H1 (cell line): ENCODE measurements at regions not wholly inside any gene's neighbourhood (a gene's known extent, or its start where the extent isn't known, plus 50 kb on each side); places are given as distances from the start of the nearest gene placed in this dataset.

Experiments
- CTCF ChIA-PET: fragments of 300-600 bp; sonication (Branson Sonifier 250); formaldehyde crosslinking; loops from one replicate; lab custom pipeline; 2021; ENCODE audit not compliant: partially characterized antibody; lab: Charles Lee
- POLR2A ChIA-PET: fragments of 300-600 bp; sonication (Branson Sonifier 250); formaldehyde crosslinking; loops from one replicate; lab custom pipeline; 2021; ENCODE audit warnings: inconsistent platforms; ENCODE audit not compliant: partially characterized antibody; lab: Charles Lee
- DNase-seq, 2 experiments: peaks; one replicate each; pipeline versions ENCODE4 v3.0.0 to v3.0.0-alpha.2; 2010 to 2022; ENCODE audit warnings: low spot score in 2 of 2, low read depth in 1 of 2, mixed read lengths in 1 of 2
- FAIRE-seq: peaks from 2 replicates; lab custom pipeline; 2011; peaks lifted over from hg19 to GRCh38; lab: Jason Lieb, UNC
- H2AFZ ChIP-seq: 2 replicates; pipeline ENCODE4 v1.8.1; 2012; ENCODE audit warnings: low read length, inconsistent platforms
- H2AK5ac ChIP-seq: 2 replicates; pipeline ENCODE4 v1.6.1; 2013; ENCODE audit warnings: low read depth, low read length
- H2BK120ac ChIP-seq: replicated peaks from 2 replicates; pipeline ENCODE3; 2013; ENCODE audit warnings: low read depth, low read length, inconsistent platforms
- H2BK12ac ChIP-seq: 2 replicates; pipeline ENCODE4 v1.6.1; 2013; ENCODE audit warnings: low read depth, low read length
- H2BK15ac ChIP-seq: 2 replicates; pipeline ENCODE4 v1.6.1; 2013; ENCODE audit warnings: low read length
- H2BK20ac ChIP-seq: 2 replicates; pipeline ENCODE4 v1.6.1; 2013; ENCODE audit warnings: low read length
- H2BK5ac ChIP-seq: 2 replicates; pipeline ENCODE4 v1.6.1; 2013; ENCODE audit warnings: low read depth, low read length
- H3K14ac ChIP-seq: 2 replicates; pipeline ENCODE4 v1.6.1; 2013; ENCODE audit warnings: inconsistent platforms; ENCODE audit not compliant: insufficient read length
- H3K18ac ChIP-seq: 2 replicates; pipeline ENCODE4 v1.6.1; 2013; ENCODE audit warnings: low read length; ENCODE audit errors: extremely low read depth
- H3K23ac ChIP-seq: 2 replicates; pipeline ENCODE4 v1.6.1; 2013; ENCODE audit warnings: inconsistent platforms; ENCODE audit not compliant: insufficient read length
- H3K23me2 ChIP-seq: 2 replicates; pipeline ENCODE4 v1.6.1; 2013; ENCODE audit warnings: low read depth, low read length
- H3K27ac ChIP-seq: 2 replicates; pipeline ENCODE4 v1.6.1; 2011; ENCODE audit warnings: low read depth, low read length, inconsistent platforms
- H3K27me3 ChIP-seq, 4 experiments: replicated peaks in 1 of 4; 1 replicate in 1 of 4; 2 replicates in 3 of 4; pipeline versions ENCODE4 v1.6.1 to v1.8.1; 2011 to 2013; ENCODE audit warnings: low read length in 3 of 4, mild to moderate bottlenecking in 3 of 4, inconsistent platforms in 2 of 4, mixed read lengths in 2 of 4, moderate library complexity in 1 of 4; ENCODE audit not compliant: control insufficient read depth in 3 of 4, insufficient read depth in 3 of 4; ENCODE audit errors: extremely low read depth in 1 of 4
- H3K36me3 ChIP-seq, 4 experiments: 2 replicates each; pipeline versions ENCODE4 v1.6.1 to v1.8.1; 2011 to 2013; ENCODE audit warnings: mild to moderate bottlenecking in 4 of 4, low read length in 3 of 4, moderate library complexity in 2 of 4, control low read depth in 1 of 4, inconsistent platforms in 1 of 4; ENCODE audit not compliant: insufficient read depth in 4 of 4, control insufficient read depth in 2 of 4
- H3K4ac ChIP-seq: replicated peaks from 2 replicates; pipeline ENCODE3; 2013; ENCODE audit warnings: low read length, low read depth, mixed read lengths, inconsistent platforms; ENCODE audit not compliant: insufficient read length
- H3K4me1 ChIP-seq, 4 experiments: replicated peaks in 1 of 4; 1 replicate in 1 of 4; 2 replicates in 3 of 4; pipeline versions ENCODE4 v1.6.1 to v1.8.1; 2011 to 2013; ENCODE audit warnings: low read length in 3 of 4, inconsistent platforms in 2 of 4, mixed read lengths in 1 of 4; ENCODE audit not compliant: insufficient read depth in 4 of 4, control insufficient read depth in 3 of 4
- H3K4me2 ChIP-seq, 2 experiments: 2 replicates each; pipeline versions ENCODE4 v1.6.1 to v1.8.1; 2011 to 2013; ENCODE audit warnings: low read depth in 2 of 2, low read length in 2 of 2, control low read depth in 1 of 2, inconsistent platforms in 1 of 2, mild to moderate bottlenecking in 1 of 2; ENCODE audit not compliant: insufficient read depth in 1 of 2
- H3K4me3 ChIP-seq, 4 experiments: fragments of 200-600, 300-600 bp in 1 of 4; sonication (generic), shearing (Covaris generic), sonication (Bioruptor Twin) in 1 of 4; 2 replicates each; pipeline versions ENCODE4 v1.5.1 to v1.8.1; 2011 to 2016; ENCODE audit warnings: low read length in 4 of 4, low read depth in 3 of 4, control low read depth in 2 of 4, inconsistent platforms in 2 of 4, mild to moderate bottlenecking in 2 of 4, mixed read lengths in 1 of 4, moderate library complexity in 1 of 4; ENCODE audit not compliant: insufficient read depth in 2 of 4; ENCODE audit errors: extremely low read depth in 1 of 4
- H3K56ac ChIP-seq: replicated peaks from 2 replicates; pipeline ENCODE3; 2013; ENCODE audit warnings: low read depth, mild to moderate bottlenecking, mixed read lengths, low read length, inconsistent platforms; ENCODE audit not compliant: insufficient read length
- H3K79me1 ChIP-seq: 2 replicates; pipeline ENCODE4 v1.6.1; 2013; ENCODE audit warnings: low read depth, low read length, control low read depth
- H3K79me2 ChIP-seq, 2 experiments: 2 replicates each; pipeline versions ENCODE4 v1.6.1 to v1.8.1; 2012 to 2013; ENCODE audit warnings: low read length in 2 of 2, mild to moderate bottlenecking in 2 of 2, inconsistent platforms in 1 of 2; ENCODE audit not compliant: insufficient read depth in 2 of 2, control insufficient read depth in 1 of 2
- H3K9ac ChIP-seq, 4 experiments: replicated peaks in 1 of 4; 1 replicate in 1 of 4; 2 replicates in 3 of 4; pipeline versions ENCODE4 v1.6.1 to v1.8.1; 2011 to 2013; ENCODE audit warnings: low read depth in 3 of 4, low read length in 3 of 4, control low read depth in 2 of 4, mild to moderate bottlenecking in 2 of 4, moderate library complexity in 2 of 4, inconsistent platforms in 1 of 4; ENCODE audit errors: extremely low read depth in 1 of 4
- H3K9me3 ChIP-seq, 2 experiments: 2 replicates each; pipeline versions ENCODE4 v1.6.1 to v1.8.1; 2012 to 2013; ENCODE audit warnings: mild to moderate bottlenecking in 2 of 2, moderate library complexity in 2 of 2, control low read depth in 1 of 2, inconsistent platforms in 1 of 2, low read depth in 1 of 2, low read length in 1 of 2, mixed read lengths in 1 of 2; ENCODE audit not compliant: insufficient read depth in 2 of 2
- H4K20me1 ChIP-seq, 2 experiments: replicated peaks in 1 of 2; 2 replicates each; pipeline versions ENCODE3 to v1.8.1; 2011 to 2013; ENCODE audit warnings: inconsistent platforms in 2 of 2, low read length in 2 of 2, mild to moderate bottlenecking in 1 of 2; ENCODE audit not compliant: insufficient read depth in 2 of 2, control insufficient read depth in 1 of 2
- H4K5ac ChIP-seq: 2 replicates; pipeline ENCODE4 v1.6.1; 2013; ENCODE audit warnings: low read length, low read depth, mixed read lengths, inconsistent platforms; ENCODE audit not compliant: insufficient read length
- H4K8ac ChIP-seq: 2 replicates; pipeline ENCODE4 v1.8.0; 2013; ENCODE audit warnings: mild to moderate bottlenecking, moderate library complexity, low read length, inconsistent platforms; ENCODE audit not compliant: insufficient read depth; ENCODE audit errors: extremely low read depth
- H4K91ac ChIP-seq: replicated peaks from 2 replicates; pipeline ENCODE3; 2013; ENCODE audit warnings: low read length, mixed read lengths, inconsistent platforms; ENCODE audit not compliant: insufficient read length
- CHD2 ChIP-seq: IDR thresholded peaks from 2 replicates; pipeline ENCODE4 v1.6.1; 2012; ENCODE audit warnings: low read length, improper control_type of control experiment
- CREB1 ChIP-seq: IDR thresholded peaks from 2 replicates; pipeline ENCODE4 v1.6.1; 2012; ENCODE audit warnings: inconsistent platforms
- CTBP2 ChIP-seq: IDR thresholded peaks from 2 replicates; pipeline ENCODE4 v1.7.0; 2011; ENCODE audit warnings: borderline replicate concordance, mild to moderate bottlenecking, moderate library complexity, mixed read lengths, low read length; ENCODE audit not compliant: insufficient read depth, insufficient read length
- FOSL1 ChIP-seq: IDR thresholded peaks from 2 replicates; pipeline ENCODE4 v1.6.1; 2011; ENCODE audit warnings: mild to moderate bottlenecking, low read depth, low read length, moderate library complexity; ENCODE audit not compliant: insufficient read depth
- NANOG ChIP-seq: IDR thresholded peaks from 2 replicates; pipeline ENCODE4 v1.6.1; 2011; ENCODE audit warnings: low read length, low read depth, mild to moderate bottlenecking, inconsistent platforms; ENCODE audit not compliant: insufficient read depth, poor library complexity, severe bottlenecking
- RNF2 ChIP-seq: fragments of 200-900, 300-1000 bp; sonication (generic); IDR thresholded peaks from 2 replicates; pipeline ENCODE4 v1.7.1; 2016; ENCODE audit warnings: borderline replicate concordance, low read depth, mild to moderate bottlenecking, antibody characterized with exemption, low read length; ENCODE audit not compliant: poor library complexity, severe bottlenecking; ENCODE audit errors: missing control alignments
- RXRA ChIP-seq: IDR thresholded peaks from 2 replicates; pipeline ENCODE4 v1.6.1; 2011; ENCODE audit warnings: low read depth, mild to moderate bottlenecking, low read length, moderate library complexity; ENCODE audit not compliant: insufficient read depth
- SRF ChIP-seq: IDR thresholded peaks from 2 replicates; pipeline ENCODE4 v1.6.1; 2011; ENCODE audit warnings: mild to moderate bottlenecking, low read depth, low read length, moderate library complexity
- TAF7 ChIP-seq: optimal IDR thresholded peaks from 2 replicates; pipeline ENCODE3; 2011; ENCODE audit warnings: low read depth, mild to moderate bottlenecking, inconsistent platforms, low read length, moderate library complexity, borderline replicate concordance
- WGBS, 2 experiments: shearing (Covaris generic) in 1 of 2; methylation state at CpG; one replicate each; pipeline versions ENCODE4 v1.1.6 to v1.1.7; 2013 to 2015; ENCODE audit warnings: low lambda C conversion rate in 2 of 2, mixed read lengths in 2 of 2, inconsistent platforms in 1 of 2, low coverage in 1 of 2, missing lambda C conversion rate in 1 of 2; ENCODE audit not compliant: insufficient replicate concordance in 2 of 2, insufficient coverage in 1 of 2, insufficient read length in 1 of 2; ENCODE audit errors: extremely low coverage in 1 of 2, missing lambda C conversion rate in 1 of 2; 5-methylcytosine and 5-hydroxymethylcytosine counted together

DNA sequence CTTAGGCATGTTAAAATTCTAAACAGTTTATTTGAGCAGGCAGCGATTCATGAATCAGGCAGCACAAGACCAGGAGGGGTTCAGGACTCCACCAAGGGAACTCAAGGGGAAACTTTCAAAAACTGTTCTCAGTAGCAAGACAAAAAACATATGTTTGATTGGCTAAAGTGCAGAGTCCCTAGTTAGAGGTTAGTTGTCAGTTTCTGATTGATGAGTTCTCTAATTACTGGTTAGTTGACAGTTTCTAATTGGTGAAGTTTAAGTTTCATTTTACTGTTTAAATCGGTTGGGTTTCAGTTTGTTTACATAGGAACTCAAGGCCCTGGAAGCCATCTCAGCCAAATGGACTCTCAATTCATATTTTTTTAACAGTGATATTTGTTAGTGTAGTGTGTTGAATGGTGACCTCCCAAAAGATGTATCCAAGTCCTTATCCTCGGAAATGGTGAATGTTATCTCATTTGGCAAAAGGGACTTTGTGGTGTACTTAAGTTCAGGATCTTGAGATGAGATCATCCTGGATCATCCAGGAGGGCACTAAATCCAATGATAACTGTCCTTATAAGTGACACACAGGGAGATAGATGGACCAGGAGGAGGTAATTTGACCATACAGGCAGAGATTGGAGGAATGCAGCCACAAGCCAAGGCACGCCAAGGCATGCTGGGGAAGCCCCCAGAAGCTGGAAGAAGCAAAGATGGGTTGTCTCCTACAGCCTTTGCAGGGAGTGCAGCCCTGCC is 219.2 kb upstream of the RAI14 start:
- no peak overlapping the region for H2AK5ac ChIP-seq
- no peaks in the 10 kb centered on the region for H4K20me1 ChIP-seq
- H4K5ac ChIP-seq: no peak overlapping the region
- H4K91ac ChIP-seq: no peak overlapping the region
- no peak overlapping the region for H3K14ac ChIP-seq
- no peaks in the 10 kb centered on the region for H3K27me3 ChIP-seq
- CTCF ChIA-PET: no interaction called here
- no peaks in the 10 kb centered on the region for H3K4me1 ChIP-seq
- no peak overlapping the region for H3K18ac ChIP-seq
- H4K8ac ChIP-seq: no peak overlapping the region
- H3K27ac ChIP-seq: no peak overlapping the region
- H2BK20ac ChIP-seq: no peak overlapping the region
- no peak overlapping the region for H2AFZ ChIP-seq
- no peak for DNase-seq
- no peak overlapping the region for H3K4ac ChIP-seq
- POLR2A ChIA-PET: no interaction called here
- H2BK12ac ChIP-seq: no peak overlapping the region
- no peak overlapping the region for H2BK120ac ChIP-seq
- H3K9ac ChIP-seq: no peak overlapping the region
- 84% methylated on average over 4 of the region's 4 CpGs; no CpG with 5 or more reads in 1 of the 2 experiments for WGBS, 2 experiments
- H2BK15ac ChIP-seq: no peak overlapping the region
- FAIRE-seq: no peak
- no peak overlapping the region for H2BK5ac ChIP-seq
- TF ChIP-seq CTBP2 (no peak), CREB1 (no peak), RXRA (no peak), SRF (no peak), NANOG (no peak), TAF7 (no peak), RNF2 (no peak), CHD2 (no peak), FOSL1 (no peak)
- no peak overlapping the region for H3K56ac ChIP-seq
- H3K79me1 ChIP-seq: no peaks in the 10 kb centered on the region
- H3K4me2 ChIP-seq: no peak overlapping the region
- H3K23me2 ChIP-seq: no peaks in the 10 kb centered on the region; the same call in 1 of the 2 replicates
- H3K23ac ChIP-seq: no peak overlapping the region
- H3K4me3 ChIP-seq: no peak overlapping the region
- H3K79me2 ChIP-seq: no peaks in the 10 kb centered on the region
- H3K9me3 ChIP-seq: peaks cover 3 to 14% of the 10 kb centered on the region in 2 experiments; a peak in 3 of 4 replicates
- H3K36me3 ChIP-seq: no peaks in the 10 kb centered on the region
